HEK293T (cell line): ENCODE measurements at regions not wholly inside any gene's neighbourhood (a gene's known extent, or its start where the extent isn't known, plus 50 kb on each side); places are given as distances from the start of the nearest gene placed in this dataset.

Experiments
- FOXA1 ChIP-seq: fragments of 450-650 bp; IDR thresholded peaks from 2 replicates; pipeline ENCODE4 v1.6.1; 2016; ENCODE audit warnings: mild to moderate bottlenecking
- L3MBTL2 ChIP-seq: fragments of 450-650 bp; conservative IDR thresholded peaks from 2 replicates; pipeline ENCODE4 v1.6.1; 2016; ENCODE audit warnings: mild to moderate bottlenecking
- NFRKB ChIP-seq: fragments of 450-650 bp; IDR thresholded peaks from 2 replicates; pipeline ENCODE4 v1.6.1; 2016; ENCODE audit warnings: mild to moderate bottlenecking, moderate library complexity
- SP1 ChIP-seq: fragments of 450-650 bp; IDR thresholded peaks from 2 replicates; pipeline ENCODE4 v1.6.1; 2017

DNA sequence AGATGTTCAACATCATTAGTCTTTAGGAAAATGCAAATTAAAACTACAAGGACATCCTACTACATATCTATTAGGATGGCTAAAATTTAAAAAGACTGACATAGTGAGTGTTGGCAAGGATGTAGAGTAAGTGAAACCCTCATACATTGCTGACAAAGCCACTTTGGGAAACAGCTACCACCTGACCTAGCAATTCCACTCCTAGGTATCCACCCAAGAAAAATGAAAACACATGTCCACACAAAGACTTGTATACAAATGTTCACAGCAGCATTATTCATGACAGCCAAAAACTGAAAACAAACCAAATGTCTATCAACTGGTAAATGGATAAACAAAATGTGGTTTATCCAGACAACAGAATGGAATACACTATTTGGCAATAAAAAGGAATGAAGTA lies 51.7 kb upstream of the DOCK9 start:
- TF ChIP-seq NFRKB (no peak), L3MBTL2 (no peak), FOXA1 (no peak), SP1 (no peak)
